ENCODE measurements at regions not wholly inside any gene's neighbourhood (a gene's known extent, or its start where the extent isn't known, plus 50 kb on each side); places are given as distances from the start of the nearest gene placed in this dataset.

GRCh38 chr3:159453945-159454344 is 534.7 kb upstream of the IL12A start:
- no peaks in the 10 kb centered on the region for H3K9me2 ChIP-seq (ENCODE audit: insufficient read depth)
- no peaks in the 10 kb centered on the region for H4K20me1 ChIP-seq (replicated peaks; ENCODE audit: insufficient read depth)
- TF ChIP-seq, protein P1, sequence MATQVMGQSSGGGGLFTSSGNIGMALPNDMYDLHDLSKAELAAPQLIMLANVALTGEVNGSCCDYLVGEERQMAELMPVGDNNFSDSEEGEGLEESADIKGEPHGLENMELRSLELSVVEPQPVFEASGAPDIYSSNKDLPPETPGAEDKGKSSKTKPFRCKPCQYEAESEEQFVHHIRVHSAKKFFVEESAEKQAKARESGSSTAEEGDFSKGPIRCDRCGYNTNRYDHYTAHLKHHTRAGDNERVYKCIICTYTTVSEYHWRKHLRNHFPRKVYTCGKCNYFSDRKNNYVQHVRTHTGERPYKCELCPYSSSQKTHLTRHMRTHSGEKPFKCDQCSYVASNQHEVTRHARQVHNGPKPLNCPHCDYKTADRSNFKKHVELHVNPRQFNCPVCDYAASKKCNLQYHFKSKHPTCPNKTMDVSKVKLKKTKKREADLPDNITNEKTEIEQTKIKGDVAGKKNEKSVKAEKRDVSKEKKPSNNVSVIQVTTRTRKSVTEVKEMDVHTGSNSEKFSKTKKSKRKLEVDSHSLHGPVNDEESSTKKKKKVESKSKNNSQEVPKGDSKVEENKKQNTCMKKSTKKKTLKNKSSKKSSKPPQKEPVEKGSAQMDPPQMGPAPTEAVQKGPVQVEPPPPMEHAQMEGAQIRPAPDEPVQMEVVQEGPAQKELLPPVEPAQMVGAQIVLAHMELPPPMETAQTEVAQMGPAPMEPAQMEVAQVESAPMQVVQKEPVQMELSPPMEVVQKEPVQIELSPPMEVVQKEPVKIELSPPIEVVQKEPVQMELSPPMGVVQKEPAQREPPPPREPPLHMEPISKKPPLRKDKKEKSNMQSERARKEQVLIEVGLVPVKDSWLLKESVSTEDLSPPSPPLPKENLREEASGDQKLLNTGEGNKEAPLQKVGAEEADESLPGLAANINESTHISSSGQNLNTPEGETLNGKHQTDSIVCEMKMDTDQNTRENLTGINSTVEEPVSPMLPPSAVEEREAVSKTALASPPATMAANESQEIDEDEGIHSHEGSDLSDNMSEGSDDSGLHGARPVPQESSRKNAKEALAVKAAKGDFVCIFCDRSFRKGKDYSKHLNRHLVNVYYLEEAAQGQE (IDR thresholded peaks at IDR 0.05; ENCODE audit: unreplicated experiment): no peak
- TF ChIP-seq, protein P2, sequence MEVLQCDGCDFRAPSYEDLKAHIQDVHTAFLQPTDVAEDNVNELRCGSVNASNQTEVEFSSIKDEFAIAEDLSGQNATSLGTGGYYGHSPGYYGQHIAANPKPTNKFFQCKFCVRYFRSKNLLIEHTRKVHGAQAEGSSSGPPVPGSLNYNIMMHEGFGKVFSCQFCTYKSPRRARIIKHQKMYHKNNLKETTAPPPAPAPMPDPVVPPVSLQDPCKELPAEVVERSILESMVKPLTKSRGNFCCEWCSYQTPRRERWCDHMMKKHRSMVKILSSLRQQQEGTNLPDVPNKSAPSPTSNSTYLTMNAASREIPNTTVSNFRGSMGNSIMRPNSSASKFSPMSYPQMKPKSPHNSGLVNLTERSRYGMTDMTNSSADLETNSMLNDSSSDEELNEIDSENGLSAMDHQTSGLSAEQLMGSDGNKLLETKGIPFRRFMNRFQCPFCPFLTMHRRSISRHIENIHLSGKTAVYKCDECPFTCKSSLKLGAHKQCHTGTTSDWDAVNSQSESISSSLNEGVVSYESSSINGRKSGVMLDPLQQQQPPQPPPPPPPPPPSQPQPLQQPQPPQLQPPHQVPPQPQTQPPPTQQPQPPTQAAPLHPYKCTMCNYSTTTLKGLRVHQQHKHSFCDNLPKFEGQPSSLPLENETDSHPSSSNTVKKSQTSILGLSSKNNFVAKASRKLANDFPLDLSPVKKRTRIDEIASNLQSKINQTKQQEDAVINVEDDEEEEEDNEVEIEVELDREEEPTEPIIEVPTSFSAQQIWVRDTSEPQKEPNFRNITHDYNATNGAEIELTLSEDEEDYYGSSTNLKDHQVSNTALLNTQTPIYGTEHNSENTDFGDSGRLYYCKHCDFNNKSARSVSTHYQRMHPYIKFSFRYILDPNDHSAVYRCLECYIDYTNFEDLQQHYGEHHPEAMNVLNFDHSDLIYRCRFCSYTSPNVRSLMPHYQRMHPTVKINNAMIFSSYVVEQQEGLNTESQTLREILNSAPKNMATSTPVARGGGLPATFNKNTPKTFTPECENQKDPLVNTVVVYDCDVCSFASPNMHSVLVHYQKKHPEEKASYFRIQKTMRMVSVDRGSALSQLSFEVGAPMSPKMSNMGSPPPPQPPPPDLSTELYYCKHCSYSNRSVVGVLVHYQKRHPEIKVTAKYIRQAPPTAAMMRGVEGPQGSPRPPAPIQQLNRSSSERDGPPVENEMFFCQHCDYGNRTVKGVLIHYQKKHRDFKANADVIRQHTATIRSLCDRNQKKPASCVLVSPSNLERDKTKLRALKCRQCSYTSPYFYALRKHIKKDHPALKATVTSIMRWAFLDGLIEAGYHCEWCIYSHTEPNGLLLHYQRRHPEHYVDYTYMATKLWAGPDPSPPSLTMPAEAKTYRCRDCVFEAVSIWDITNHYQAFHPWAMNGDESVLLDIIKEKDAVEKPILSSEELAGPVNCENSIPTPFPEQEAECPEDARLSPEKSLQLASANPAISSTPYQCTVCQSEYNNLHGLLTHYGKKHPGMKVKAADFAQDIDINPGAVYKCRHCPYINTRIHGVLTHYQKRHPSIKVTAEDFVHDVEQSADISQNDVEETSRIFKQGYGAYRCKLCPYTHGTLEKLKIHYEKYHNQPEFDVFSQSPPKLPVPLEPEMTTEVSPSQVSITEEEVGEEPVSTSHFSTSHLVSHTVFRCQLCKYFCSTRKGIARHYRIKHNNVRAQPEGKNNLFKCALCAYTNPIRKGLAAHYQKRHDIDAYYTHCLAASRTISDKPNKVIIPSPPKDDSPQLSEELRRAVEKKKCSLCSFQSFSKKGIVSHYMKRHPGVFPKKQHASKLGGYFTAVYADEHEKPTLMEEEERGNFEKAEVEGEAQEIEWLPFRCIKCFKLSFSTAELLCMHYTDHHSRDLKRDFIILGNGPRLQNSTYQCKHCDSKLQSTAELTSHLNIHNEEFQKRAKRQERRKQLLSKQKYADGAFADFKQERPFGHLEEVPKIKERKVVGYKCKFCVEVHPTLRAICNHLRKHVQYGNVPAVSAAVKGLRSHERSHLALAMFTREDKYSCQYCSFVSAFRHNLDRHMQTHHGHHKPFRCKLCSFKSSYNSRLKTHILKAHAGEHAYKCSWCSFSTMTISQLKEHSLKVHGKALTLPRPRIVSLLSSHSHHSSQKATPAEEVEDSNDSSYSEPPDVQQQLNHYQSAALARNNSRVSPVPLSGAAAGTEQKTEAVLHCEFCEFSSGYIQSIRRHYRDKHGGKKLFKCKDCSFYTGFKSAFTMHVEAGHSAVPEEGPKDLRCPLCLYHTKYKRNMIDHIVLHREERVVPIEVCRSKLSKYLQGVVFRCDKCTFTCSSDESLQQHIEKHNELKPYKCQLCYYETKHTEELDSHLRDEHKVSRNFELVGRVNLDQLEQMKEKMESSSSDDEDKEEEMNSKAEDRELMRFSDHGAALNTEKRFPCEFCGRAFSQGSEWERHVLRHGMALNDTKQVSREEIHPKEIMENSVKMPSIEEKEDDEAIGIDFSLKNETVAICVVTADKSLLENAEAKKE (CRISPR knock-in tag; IDR thresholded peaks at IDR 0.05): no peak
- TF ChIP-seq, protein P3, sequence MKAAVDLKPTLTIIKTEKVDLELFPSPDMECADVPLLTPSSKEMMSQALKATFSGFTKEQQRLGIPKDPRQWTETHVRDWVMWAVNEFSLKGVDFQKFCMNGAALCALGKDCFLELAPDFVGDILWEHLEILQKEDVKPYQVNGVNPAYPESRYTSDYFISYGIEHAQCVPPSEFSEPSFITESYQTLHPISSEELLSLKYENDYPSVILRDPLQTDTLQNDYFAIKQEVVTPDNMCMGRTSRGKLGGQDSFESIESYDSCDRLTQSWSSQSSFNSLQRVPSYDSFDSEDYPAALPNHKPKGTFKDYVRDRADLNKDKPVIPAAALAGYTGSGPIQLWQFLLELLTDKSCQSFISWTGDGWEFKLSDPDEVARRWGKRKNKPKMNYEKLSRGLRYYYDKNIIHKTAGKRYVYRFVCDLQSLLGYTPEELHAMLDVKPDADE (IDR thresholded peaks at IDR 0.05): no peak
- TF ChIP-seq ZNF331 (CRISPR knock-in tag; IDR thresholded peaks at IDR 0.05; ENCODE audit: low read depth) (no peak), NANOG (IDR thresholded peaks at IDR 0.05; ENCODE audit: borderline replicate concordance) (no peak), JUNB (IDR thresholded peaks at IDR 0.05; ENCODE audit: unreplicated experiment) (no peak), EZH2phosphoT487 (IDR thresholded peaks at IDR 0.05; ENCODE audit: unreplicated experiment) (no peak)
- TF ChIP-seq, protein P4, sequence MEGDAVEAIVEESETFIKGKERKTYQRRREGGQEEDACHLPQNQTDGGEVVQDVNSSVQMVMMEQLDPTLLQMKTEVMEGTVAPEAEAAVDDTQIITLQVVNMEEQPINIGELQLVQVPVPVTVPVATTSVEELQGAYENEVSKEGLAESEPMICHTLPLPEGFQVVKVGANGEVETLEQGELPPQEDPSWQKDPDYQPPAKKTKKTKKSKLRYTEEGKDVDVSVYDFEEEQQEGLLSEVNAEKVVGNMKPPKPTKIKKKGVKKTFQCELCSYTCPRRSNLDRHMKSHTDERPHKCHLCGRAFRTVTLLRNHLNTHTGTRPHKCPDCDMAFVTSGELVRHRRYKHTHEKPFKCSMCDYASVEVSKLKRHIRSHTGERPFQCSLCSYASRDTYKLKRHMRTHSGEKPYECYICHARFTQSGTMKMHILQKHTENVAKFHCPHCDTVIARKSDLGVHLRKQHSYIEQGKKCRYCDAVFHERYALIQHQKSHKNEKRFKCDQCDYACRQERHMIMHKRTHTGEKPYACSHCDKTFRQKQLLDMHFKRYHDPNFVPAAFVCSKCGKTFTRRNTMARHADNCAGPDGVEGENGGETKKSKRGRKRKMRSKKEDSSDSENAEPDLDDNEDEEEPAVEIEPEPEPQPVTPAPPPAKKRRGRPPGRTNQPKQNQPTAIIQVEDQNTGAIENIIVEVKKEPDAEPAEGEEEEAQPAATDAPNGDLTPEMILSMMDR (conservative IDR thresholded peaks at IDR 0.05; ENCODE audit: low read depth in 2 of 2): no peak
- H3K4me1 ChIP-seq (ENCODE audit: insufficient read depth): peaks cover 9% of the 10 kb centered on the region
- no peaks in the 10 kb centered on the region for H3K36me3 ChIP-seq (ENCODE audit: insufficient read depth)
- peak; percentile 14 for DNase-seq (ENCODE audit: low spot score)
- H3K4me1 Mint-ChIP-seq: peaks cover 13% of the 10 kb centered on the region; the same call in 2 of the 3 replicates
- H2AFZ ChIP-seq: peak overlapping the region; percentile 23
- H3K4me3 Mint-ChIP-seq: no peak overlapping the region
- H3K79me2 ChIP-seq (replicated peaks; ENCODE audit: insufficient read depth): no peaks in the 10 kb centered on the region
- no peaks in the 10 kb centered on the region for H3K27me3 Mint-ChIP-seq (ENCODE audit: insufficient read depth, low read depth, poor library complexity)
- H3F3A ChIP-seq (replicated peaks; ENCODE audit: low read depth): no peaks in the 10 kb centered on the region
- H3K27me3 ChIP-seq (ENCODE audit: insufficient read depth): no peaks in the 10 kb centered on the region
- peak; percentile 55; the same call in 2 of the 3 replicates for ATAC-seq
- no peaks in the 10 kb centered on the region for H3K9me3 Mint-ChIP-seq
- H3K4me3 ChIP-seq: no peak overlapping the region
- H3K4me2 ChIP-seq: peak overlapping the region; percentile 11
- H3K36me3 Mint-ChIP-seq (ENCODE audit: low read depth): no peaks in the 10 kb centered on the region
- H3K27ac ChIP-seq (ENCODE audit: low read depth): no peak overlapping the region
- peak overlapping the region; percentile 22 for H3K27ac Mint-ChIP-seq
